ENCODE measurements at regions not wholly inside any gene's neighbourhood (a gene's known extent, or its start where the extent isn't known, plus 50 kb on each side); places are given as distances from the start of the nearest gene placed in this dataset.

- TF ChIP-seq GATA2 (IDR thresholded peaks at IDR 0.05; ENCODE audit: low read depth, low read length) (no peak), GATA3 (IDR thresholded peaks at IDR 0.05; ENCODE audit: low read depth, low read length) (no peak)
These were observed 59.0 kb upstream of the BOD1 start for GRCh38 chr5:173675287-173675996.
